ENCODE measurements at regions not wholly inside any gene's neighbourhood (a gene's known extent, or its start where the extent isn't known, plus 50 kb on each side); places are given as distances from the start of the nearest gene placed in this dataset.

DNA sequence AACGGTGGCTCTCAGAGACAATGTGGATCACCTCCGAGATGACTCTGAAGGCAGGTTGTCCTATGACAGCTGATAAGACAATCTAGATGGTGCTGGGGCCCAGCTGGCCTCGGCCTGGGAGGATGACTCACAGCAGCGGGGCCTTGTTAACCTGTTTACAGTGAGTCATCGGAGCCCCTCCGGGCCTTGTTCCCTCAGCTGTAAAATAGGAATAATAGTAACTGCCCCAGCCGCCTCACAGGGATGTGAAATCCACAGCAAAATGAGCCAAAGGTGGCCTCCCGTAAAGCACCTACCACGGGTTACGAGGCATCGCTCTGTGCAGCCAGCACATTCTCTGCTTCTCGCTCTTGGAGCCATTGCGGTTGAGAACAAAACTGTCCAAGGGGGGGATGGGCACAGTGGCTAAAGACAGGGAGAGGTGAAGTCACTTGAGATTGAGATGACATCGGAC lies 88.6 kb upstream of the RASGRF1 start:
- TF ChIP-seq, protein P1, sequence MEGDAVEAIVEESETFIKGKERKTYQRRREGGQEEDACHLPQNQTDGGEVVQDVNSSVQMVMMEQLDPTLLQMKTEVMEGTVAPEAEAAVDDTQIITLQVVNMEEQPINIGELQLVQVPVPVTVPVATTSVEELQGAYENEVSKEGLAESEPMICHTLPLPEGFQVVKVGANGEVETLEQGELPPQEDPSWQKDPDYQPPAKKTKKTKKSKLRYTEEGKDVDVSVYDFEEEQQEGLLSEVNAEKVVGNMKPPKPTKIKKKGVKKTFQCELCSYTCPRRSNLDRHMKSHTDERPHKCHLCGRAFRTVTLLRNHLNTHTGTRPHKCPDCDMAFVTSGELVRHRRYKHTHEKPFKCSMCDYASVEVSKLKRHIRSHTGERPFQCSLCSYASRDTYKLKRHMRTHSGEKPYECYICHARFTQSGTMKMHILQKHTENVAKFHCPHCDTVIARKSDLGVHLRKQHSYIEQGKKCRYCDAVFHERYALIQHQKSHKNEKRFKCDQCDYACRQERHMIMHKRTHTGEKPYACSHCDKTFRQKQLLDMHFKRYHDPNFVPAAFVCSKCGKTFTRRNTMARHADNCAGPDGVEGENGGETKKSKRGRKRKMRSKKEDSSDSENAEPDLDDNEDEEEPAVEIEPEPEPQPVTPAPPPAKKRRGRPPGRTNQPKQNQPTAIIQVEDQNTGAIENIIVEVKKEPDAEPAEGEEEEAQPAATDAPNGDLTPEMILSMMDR (IDR thresholded peaks at IDR 0.05), result no peak
- Histone ChIP-seq H3K4me3 (ENCODE audit: low read length) (no peak overlapping the region), H3K4me1 (ENCODE audit: insufficient read depth, low read length) (no peaks in the 10 kb centered on the region), H3K36me3 (ENCODE audit: insufficient read depth, low read length) (no peaks in the 10 kb centered on the region), H3K9me3 (ENCODE audit: control insufficient read depth in 1 of 2, insufficient read depth in 1 of 2, low read length in 2 of 2) (no peaks in the 10 kb centered on the region), H3K27me3 (ENCODE audit: control insufficient read depth in 1 of 2, insufficient read depth in 2 of 2, low read length in 2 of 2) (peaks cover 0 to 2% of the 10 kb centered on the region in 2 experiments), H3K27ac (ENCODE audit: low read depth in 1 of 2, low read length in 2 of 2) (no peak overlapping the region)
- ATAC-seq (ENCODE audit: poor library complexity) (no peak), DNase-seq (no peak)
- ChIA-PET CTCF (no interaction called here), POLR2A (no interaction called here)
- Mint-ChIP-seq H3K36me3 (ENCODE audit: low read depth) (no peaks in the 10 kb centered on the region), H3K9me3 (no peaks in the 10 kb centered on the region), H3K27me3 (peaks cover 33% of the 10 kb centered on the region), H3K4me1 (ENCODE audit: low read depth) (no peaks in the 10 kb centered on the region), H3K27ac (no peak overlapping the region), H3K4me3 (no peak overlapping the region)
- intact Hi-C loops (cut with DNase I, micrococcal nuclease), result no loop called here

DNA sequence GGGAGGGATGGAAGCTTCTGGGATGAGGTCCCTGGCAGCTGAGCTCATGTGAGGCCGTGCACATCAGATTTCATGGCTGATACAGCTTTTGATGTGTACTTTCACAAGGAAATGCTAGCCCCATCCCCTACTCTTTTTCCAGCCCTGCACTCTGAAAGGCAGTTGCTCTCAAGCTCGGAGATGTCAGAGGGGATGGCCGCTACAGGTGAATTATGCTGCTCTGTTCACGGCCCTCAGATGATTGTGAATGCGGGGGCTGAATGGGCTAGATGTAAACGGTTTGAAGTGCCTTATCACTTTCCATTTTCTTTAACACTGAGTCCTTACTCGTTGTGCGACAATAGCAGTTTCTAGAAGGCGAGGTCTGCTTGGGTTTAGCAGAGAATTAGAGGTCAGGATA lies 88.0 kb upstream of the RASGRF1 start:
- Mint-ChIP-seq H3K9me3 (no peaks in the 10 kb centered on the region), H3K4me1 (ENCODE audit: low read depth) (no peaks in the 10 kb centered on the region), H3K27me3 (peaks cover 38% of the 10 kb centered on the region), H3K36me3 (ENCODE audit: low read depth) (no peaks in the 10 kb centered on the region), H3K27ac (no peak overlapping the region), H3K4me3 (no peak overlapping the region)
- Histone ChIP-seq H3K27me3 (ENCODE audit: control insufficient read depth in 1 of 2, insufficient read depth in 2 of 2, low read length in 2 of 2) (peaks cover 0 to 7% of the 10 kb centered on the region in 2 experiments), H3K27ac (ENCODE audit: low read depth in 1 of 2, low read length in 2 of 2) (no peak overlapping the region), H3K4me1 (ENCODE audit: insufficient read depth, low read length) (no peaks in the 10 kb centered on the region), H3K4me3 (ENCODE audit: low read length) (no peak overlapping the region), H3K36me3 (ENCODE audit: insufficient read depth, low read length) (no peaks in the 10 kb centered on the region), H3K9me3 (ENCODE audit: control insufficient read depth in 1 of 2, insufficient read depth in 1 of 2, low read length in 2 of 2) (no peaks in the 10 kb centered on the region)
- ChIA-PET POLR2A (no interaction called here), CTCF (no interaction called here)
- ATAC-seq (ENCODE audit: poor library complexity) (no peak), DNase-seq (no peak)
- TF ChIP-seq, protein P1 (IDR thresholded peaks at IDR 0.05), result no peak
- intact Hi-C loops (cut with DNase I, micrococcal nuclease), result no loop called here

DNA sequence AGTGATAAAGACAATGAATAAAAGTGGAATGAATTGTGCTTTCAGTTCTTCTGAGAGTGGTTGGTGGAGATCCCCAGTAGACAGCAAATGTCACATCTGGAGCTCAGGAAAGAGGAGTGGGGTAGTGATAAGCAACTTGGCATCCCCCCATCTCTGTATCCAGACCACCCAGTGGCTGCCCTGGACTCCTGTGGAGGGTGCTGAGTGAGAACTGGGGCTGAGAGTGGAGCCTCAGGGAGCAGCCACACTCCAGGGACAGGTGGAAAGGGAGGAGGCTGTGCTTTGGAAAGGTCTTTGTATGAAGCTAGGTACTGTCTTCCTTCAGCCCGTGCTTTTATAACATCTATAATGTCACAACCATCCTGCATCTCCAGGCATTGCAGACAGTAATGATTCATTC lies 85.6 kb upstream of the RASGRF1 start:
- no peak overlapping the region for H3K27ac Mint-ChIP-seq
- H3K4me1 ChIP-seq (ENCODE audit: insufficient read depth, low read length), result no peaks in the 10 kb centered on the region
- ChIA-PET CTCF (no interaction called here), POLR2A (interaction anchor here (0.9 kb wide), 1 partner anchor 9 kb away, joined by 3 read pairs; no protein-coding TSS in a partner anchor)
- TF ChIP-seq, protein P1 (IDR thresholded peaks at IDR 0.05), result no peak
- H3K4me3 ChIP-seq (ENCODE audit: low read length), result no peak overlapping the region
- no peak overlapping the region for H3K4me3 Mint-ChIP-seq
- no peaks in the 10 kb centered on the region for H3K9me3 Mint-ChIP-seq
- H3K27ac ChIP-seq (ENCODE audit: low read depth in 1 of 2, low read length in 2 of 2), result no peak overlapping the region
- no peaks in the 10 kb centered on the region for H3K4me1 Mint-ChIP-seq (ENCODE audit: low read depth)
- ATAC-seq (ENCODE audit: poor library complexity), result no peak
- DNase-seq, result no peak
- H3K9me3 ChIP-seq (ENCODE audit: control insufficient read depth in 1 of 2, insufficient read depth in 1 of 2, low read length in 2 of 2), result no peaks in the 10 kb centered on the region
- H3K27me3 ChIP-seq (ENCODE audit: control insufficient read depth in 1 of 2, insufficient read depth in 2 of 2, low read length in 2 of 2), result peaks cover 5 to 15% of the 10 kb centered on the region in 2 experiments
- no peaks in the 10 kb centered on the region for H3K36me3 ChIP-seq (ENCODE audit: insufficient read depth, low read length)
- H3K27me3 Mint-ChIP-seq, result peaks cover 52% of the 10 kb centered on the region
- H3K36me3 Mint-ChIP-seq (ENCODE audit: low read depth), result no peaks in the 10 kb centered on the region
- intact Hi-C loops (cut with DNase I, micrococcal nuclease), result no loop called here

Data from CD4-positive, alpha-beta T cell (primary cell).